DOHH2 (cell line): ENCODE measurements at regions not wholly inside any gene's neighbourhood (a gene's known extent, or its start where the extent isn't known, plus 50 kb on each side); places are given as distances from the start of the nearest gene placed in this dataset.

ENCODE experiments used
- H3F3A ChIP-seq: fragments of 200-600 bp; sonication (generic), shearing (Covaris generic); 2 replicates; pipeline ENCODE4 v1.6.0; 2016; ENCODE audit warnings: antibody characterized with exemption, mild to moderate bottlenecking; ENCODE audit not compliant: control insufficient read depth, insufficient read depth
- H3K27ac ChIP-seq: fragments of 200-600 bp; sonication (generic); 2 replicates; pipeline ENCODE4 v1.5.1; 2014; ENCODE audit warnings: low read depth, mild to moderate bottlenecking, low read length, moderate library complexity
- H3K27me3 ChIP-seq: fragments of 200-600 bp; sonication (generic); 2 replicates; pipeline ENCODE4 v1.6.1; 2014; ENCODE audit warnings: mild to moderate bottlenecking, low read length, mixed read lengths; ENCODE audit not compliant: control insufficient read depth
- H3K36me3 ChIP-seq: fragments of 200-600 bp; sonication (generic); 2 replicates; pipeline ENCODE4 v1.6.1; 2014; ENCODE audit warnings: mild to moderate bottlenecking, low read length, moderate library complexity, mixed read lengths; ENCODE audit not compliant: control insufficient read depth
- H3K4me1 ChIP-seq: fragments of 200-600 bp; sonication (generic); 2 replicates; pipeline ENCODE4 v1.6.1; 2014; ENCODE audit warnings: mild to moderate bottlenecking, low read length, mixed read lengths; ENCODE audit not compliant: control insufficient read depth
- H3K4me2 ChIP-seq: fragments of 200-600 bp; sonication (generic); 2 replicates; pipeline ENCODE4 v1.6.0; 2014; ENCODE audit warnings: mild to moderate bottlenecking, low read length, moderate library complexity
- H3K4me3 ChIP-seq: fragments of 200-600 bp; sonication (generic); 2 replicates; pipeline ENCODE4 v1.5.1; 2014; ENCODE audit warnings: mild to moderate bottlenecking, low read length, mixed read lengths
- H3K79me2 ChIP-seq: fragments of 200-600 bp; sonication (generic); 2 replicates; pipeline ENCODE4 v1.6.1; 2014; ENCODE audit warnings: mild to moderate bottlenecking, low read length, mixed read lengths; ENCODE audit not compliant: control insufficient read depth
- H3K9me2 ChIP-seq: fragments of 200-600 bp; sonication (generic); replicated peaks from 2 replicates; pipeline ENCODE4 v1.6.1; 2014; ENCODE audit warnings: mild to moderate bottlenecking, low read length, mixed read lengths; ENCODE audit not compliant: control insufficient read depth
- H3K9me3 ChIP-seq: fragments of 200-600 bp; sonication (generic); 2 replicates; pipeline ENCODE4 v1.6.1; 2014; ENCODE audit warnings: antibody characterized with exemption, low read length, mixed read lengths; ENCODE audit not compliant: control insufficient read depth, insufficient read depth
- H4K20me1 ChIP-seq: fragments of 200-600 bp; sonication (generic); 2 replicates; pipeline ENCODE4 v1.6.0; 2014; ENCODE audit warnings: low read depth, mild to moderate bottlenecking, antibody characterized with exemption, low read length, moderate library complexity; ENCODE audit not compliant: control insufficient read depth, insufficient read depth
- EZH2phosphoT487 ChIP-seq: fragments of 200-600 bp; sonication (generic); IDR thresholded peaks from 2 replicates; pipeline ENCODE4 v1.6.1; 2017; ENCODE audit warnings: borderline replicate concordance, mild to moderate bottlenecking, antibody characterized with exemption, low read length, moderate library complexity, mixed read lengths
- TF ChIP-seq, protein P1 (sequence below): fragments of 200-600 bp; sonication (generic); IDR thresholded peaks from one replicate; pipeline ENCODE4 v1.5.1; 2014; ENCODE audit warnings: antibody characterized with exemption, mild to moderate bottlenecking, low read depth, low read length; ENCODE audit not compliant: poor library complexity, severe bottlenecking

DNA sequence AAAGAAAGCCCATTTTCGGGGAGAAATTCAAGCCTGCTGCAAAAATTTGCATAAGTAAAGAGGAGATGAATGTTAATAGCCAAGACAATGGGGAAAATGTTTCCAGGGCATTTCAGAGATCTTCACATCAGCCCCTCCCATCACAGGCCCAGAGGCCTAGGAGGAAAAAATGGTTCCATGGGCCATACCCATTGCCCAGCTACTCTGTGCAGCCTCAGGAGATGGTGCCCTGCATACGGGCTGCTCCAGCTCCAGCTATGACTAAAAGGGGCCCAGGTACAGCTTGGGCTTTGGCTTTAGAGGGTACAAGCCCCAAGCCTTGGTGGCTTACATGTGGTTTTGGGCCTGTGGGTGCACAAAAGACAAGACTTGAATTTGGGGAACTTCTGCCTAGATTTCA lies 168.0 kb upstream of the DIPK2B start:
- H3K4me3 ChIP-seq, result no peak overlapping the region
- H4K20me1 ChIP-seq, result no peaks in the 10 kb centered on the region
- no peak overlapping the region for H3K4me2 ChIP-seq
- no peaks in the 10 kb centered on the region for H3K9me3 ChIP-seq
- H3F3A ChIP-seq, result no peaks in the 10 kb centered on the region
- no peaks in the 10 kb centered on the region for H3K27me3 ChIP-seq
- no peak for TF ChIP-seq EZH2phosphoT487
- TF ChIP-seq, protein P1, sequence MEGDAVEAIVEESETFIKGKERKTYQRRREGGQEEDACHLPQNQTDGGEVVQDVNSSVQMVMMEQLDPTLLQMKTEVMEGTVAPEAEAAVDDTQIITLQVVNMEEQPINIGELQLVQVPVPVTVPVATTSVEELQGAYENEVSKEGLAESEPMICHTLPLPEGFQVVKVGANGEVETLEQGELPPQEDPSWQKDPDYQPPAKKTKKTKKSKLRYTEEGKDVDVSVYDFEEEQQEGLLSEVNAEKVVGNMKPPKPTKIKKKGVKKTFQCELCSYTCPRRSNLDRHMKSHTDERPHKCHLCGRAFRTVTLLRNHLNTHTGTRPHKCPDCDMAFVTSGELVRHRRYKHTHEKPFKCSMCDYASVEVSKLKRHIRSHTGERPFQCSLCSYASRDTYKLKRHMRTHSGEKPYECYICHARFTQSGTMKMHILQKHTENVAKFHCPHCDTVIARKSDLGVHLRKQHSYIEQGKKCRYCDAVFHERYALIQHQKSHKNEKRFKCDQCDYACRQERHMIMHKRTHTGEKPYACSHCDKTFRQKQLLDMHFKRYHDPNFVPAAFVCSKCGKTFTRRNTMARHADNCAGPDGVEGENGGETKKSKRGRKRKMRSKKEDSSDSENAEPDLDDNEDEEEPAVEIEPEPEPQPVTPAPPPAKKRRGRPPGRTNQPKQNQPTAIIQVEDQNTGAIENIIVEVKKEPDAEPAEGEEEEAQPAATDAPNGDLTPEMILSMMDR, result no peak
- H3K36me3 ChIP-seq, result no peaks in the 10 kb centered on the region
- no peaks in the 10 kb centered on the region for H3K79me2 ChIP-seq
- no peaks in the 10 kb centered on the region for H3K4me1 ChIP-seq
- no peaks in the 10 kb centered on the region for H3K9me2 ChIP-seq
- H3K27ac ChIP-seq, result no peak overlapping the region

- H3K4me2 ChIP-seq, result no peak overlapping the region
- H3K36me3 ChIP-seq, result no peaks in the 10 kb centered on the region
- no peaks in the 10 kb centered on the region for H3K4me1 ChIP-seq
- no peak for TF ChIP-seq EZH2phosphoT487
- TF ChIP-seq, protein P1, result no peak
- no peaks in the 10 kb centered on the region for H4K20me1 ChIP-seq
- H3K9me2 ChIP-seq, result no peaks in the 10 kb centered on the region
- no peak overlapping the region for H3K4me3 ChIP-seq
- H3K79me2 ChIP-seq, result no peaks in the 10 kb centered on the region
- H3F3A ChIP-seq, result no peaks in the 10 kb centered on the region
- H3K27ac ChIP-seq, result no peak overlapping the region
- no peaks in the 10 kb centered on the region for H3K27me3 ChIP-seq
- no peaks in the 10 kb centered on the region for H3K9me3 ChIP-seq
Measured at GRCh38 chrX:45363596-45363995, 162.9 kb upstream of the DIPK2B start.

GRCh38 chrX:45360571-45360970 lies 159.9 kb upstream of the DIPK2B start:
- Histone ChIP-seq H3K27me3 (no peaks in the 10 kb centered on the region), H3K27ac (no peak overlapping the region), H3K9me2 (no peaks in the 10 kb centered on the region), H3K4me3 (no peak overlapping the region), H3K9me3 (no peaks in the 10 kb centered on the region), H3K4me1 (no peaks in the 10 kb centered on the region), H3F3A (no peaks in the 10 kb centered on the region), H3K79me2 (no peaks in the 10 kb centered on the region), H3K4me2 (no peak overlapping the region), H3K36me3 (no peaks in the 10 kb centered on the region), H4K20me1 (no peaks in the 10 kb centered on the region)
- TF ChIP-seq, protein P1, result no peak
- no peak for TF ChIP-seq EZH2phosphoT487

- H3K27me3 ChIP-seq, result no peaks in the 10 kb centered on the region
- H3K4me3 ChIP-seq, result no peak overlapping the region
- H3K79me2 ChIP-seq, result no peaks in the 10 kb centered on the region
- no peaks in the 10 kb centered on the region for H3K4me1 ChIP-seq
- no peaks in the 10 kb centered on the region for H3K36me3 ChIP-seq
- no peak overlapping the region for H3K4me2 ChIP-seq
- H3K9me3 ChIP-seq, result no peaks in the 10 kb centered on the region
- H3K27ac ChIP-seq, result no peak overlapping the region
- H4K20me1 ChIP-seq, result no peaks in the 10 kb centered on the region
- no peak for TF ChIP-seq EZH2phosphoT487
- TF ChIP-seq, protein P1, result no peak
- no peaks in the 10 kb centered on the region for H3F3A ChIP-seq
- H3K9me2 ChIP-seq, result no peaks in the 10 kb centered on the region
Measured at GRCh38 chrX:45358392-45358791, 157.7 kb upstream of the DIPK2B start.
